NB4 (cell line): ENCODE measurements at regions not wholly inside any gene's neighbourhood (a gene's known extent, or its start where the extent isn't known, plus 50 kb on each side); places are given as distances from the start of the nearest gene placed in this dataset.

Experiments used
- CTCF ChIP-seq: IDR thresholded peaks from one replicate; pipeline ENCODE4 v1.5.1; 2012; ENCODE audit warnings: low read depth, low read length
- MAX ChIP-seq: IDR thresholded peaks from 2 replicates; pipeline ENCODE4 v1.6.1; 2011; ENCODE audit warnings: low read depth, low read length
- MYC ChIP-seq: IDR thresholded peaks from 2 replicates; pipeline ENCODE4 v1.6.1; 2011; ENCODE audit warnings: low read depth, low read length
- POLR2A ChIP-seq: IDR thresholded peaks from 2 replicates; pipeline ENCODE4 v1.6.1; 2011; ENCODE audit warnings: mild to moderate bottlenecking; ENCODE audit not compliant: insufficient read length; ENCODE audit errors: extremely low read depth

- TF ChIP-seq CTCF, result no peak
- TF ChIP-seq MAX, result no peak
- TF ChIP-seq POLR2A, result no peak
- no peak for TF ChIP-seq MYC
These were observed 132.5 kb upstream of the INTU start for GRCh38 chr4:127500242-127500641.
